AG04450 (cell line): ENCODE measurements at regions not wholly inside any gene's neighbourhood (a gene's known extent, or its start where the extent isn't known, plus 50 kb on each side); places are given as distances from the start of the nearest gene placed in this dataset.

Experiments
- CTCF ChIA-PET: fragments of 300-600, 350-600 bp; formaldehyde crosslinking; extraction: SDS; loops from one replicate; lab custom pipeline; 2022; ENCODE audit warnings: antibody characterized with exemption, inconsistent platforms; lab: Charles Lee
- POLR2A ChIA-PET: fragments of 350-600 bp; formaldehyde crosslinking; extraction: SDS; loops from one replicate; lab custom pipeline; 2021; ENCODE audit warnings: antibody characterized with exemption, inconsistent platforms; lab: Yijun Ruan, JAX
- DNase-seq: peaks from one replicate; pipeline ENCODE4 v3.0.0-alpha.2; 2011; ENCODE audit warnings: low read depth, low spot score
- H3K27ac ChIP-seq: one replicate; pipeline ENCODE4 v1.5.1; 2012; ENCODE audit warnings: low read depth, low read length, control low read depth
- H3K27me3 ChIP-seq: one replicate; pipeline ENCODE4 v1.6.0; 2012; ENCODE audit warnings: low read length; ENCODE audit not compliant: control insufficient read depth, insufficient read depth
- H3K4me3 ChIP-seq: 2 replicates; pipeline ENCODE4 v1.5.1; 2011; ENCODE audit warnings: mild to moderate bottlenecking, low read depth, low read length, control low read depth
- H3K9me3 ChIP-seq: 2 replicates; pipeline ENCODE4 v1.5.1; 2012; ENCODE audit warnings: low read length; ENCODE audit not compliant: control insufficient read depth, insufficient read depth
- CTCF ChIP-seq: IDR thresholded peaks from 2 replicates; pipeline ENCODE4 v1.5.1; 2011; ENCODE audit warnings: low read depth, low read length, control low read depth, inconsistent platforms

GRCh38 chr1:196074182-196074581 lies 534.1 kb downstream of the KCNT2 start:
- Histone ChIP-seq H3K4me3 (no peak overlapping the region), H3K9me3 (no peaks in the 10 kb centered on the region), H3K27me3 (no peaks in the 10 kb centered on the region), H3K27ac (no peak overlapping the region)
- ChIA-PET POLR2A (no interaction called here), CTCF (no interaction called here)
- DNase-seq = no peak
- TF ChIP-seq CTCF = no peak

GRCh38 chr1:196071447-196071846 lies 536.8 kb downstream of the KCNT2 start:
- H3K4me3 ChIP-seq = no peak overlapping the region
- CTCF ChIA-PET = no interaction called here

GRCh38 chr1:196070940-196071339 lies 537.3 kb downstream of the KCNT2 start:
- POLR2A ChIA-PET = no interaction called here
- Histone ChIP-seq H3K9me3 (no peaks in the 10 kb centered on the region), H3K4me3 (no peak overlapping the region), H3K27me3 (no peaks in the 10 kb centered on the region), H3K27ac (no peak overlapping the region)
- no peak for DNase-seq
- CTCF ChIA-PET = no interaction called here
- TF ChIP-seq CTCF = no peak

More at GRCh38 chr1:196071447-196071846, 536.8 kb downstream of the KCNT2 start:
- DNase-seq = no peak
- POLR2A ChIA-PET = no interaction called here
- H3K9me3 ChIP-seq = no peaks in the 10 kb centered on the region
- no peak for TF ChIP-seq CTCF
- no peak overlapping the region for H3K27ac ChIP-seq
- no peaks in the 10 kb centered on the region for H3K27me3 ChIP-seq

GRCh38 chr1:196063952-196064351 lies 544.3 kb downstream of the KCNT2 start:
- POLR2A ChIA-PET = no interaction called here
- DNase-seq = no peak
- Histone ChIP-seq H3K4me3 (no peak overlapping the region), H3K9me3 (no peaks in the 10 kb centered on the region), H3K27ac (no peak overlapping the region), H3K27me3 (no peaks in the 10 kb centered on the region)
- no peak for TF ChIP-seq CTCF
- CTCF ChIA-PET = no interaction called here

- Histone ChIP-seq H3K27me3 (no peaks in the 10 kb centered on the region), H3K27ac (no peak overlapping the region), H3K4me3 (no peak overlapping the region), H3K9me3 (no peaks in the 10 kb centered on the region)
- DNase-seq = no peak
- POLR2A ChIA-PET = no interaction called here
- CTCF ChIA-PET = no interaction called here
- no peak for TF ChIP-seq CTCF
These were observed 544.9 kb downstream of the KCNT2 start for GRCh38 chr1:196063294-196063693.
